ENCODE measurements at regions not wholly inside any gene's neighbourhood (a gene's known extent, or its start where the extent isn't known, plus 50 kb on each side); places are given as distances from the start of the nearest gene placed in this dataset.

DNA sequence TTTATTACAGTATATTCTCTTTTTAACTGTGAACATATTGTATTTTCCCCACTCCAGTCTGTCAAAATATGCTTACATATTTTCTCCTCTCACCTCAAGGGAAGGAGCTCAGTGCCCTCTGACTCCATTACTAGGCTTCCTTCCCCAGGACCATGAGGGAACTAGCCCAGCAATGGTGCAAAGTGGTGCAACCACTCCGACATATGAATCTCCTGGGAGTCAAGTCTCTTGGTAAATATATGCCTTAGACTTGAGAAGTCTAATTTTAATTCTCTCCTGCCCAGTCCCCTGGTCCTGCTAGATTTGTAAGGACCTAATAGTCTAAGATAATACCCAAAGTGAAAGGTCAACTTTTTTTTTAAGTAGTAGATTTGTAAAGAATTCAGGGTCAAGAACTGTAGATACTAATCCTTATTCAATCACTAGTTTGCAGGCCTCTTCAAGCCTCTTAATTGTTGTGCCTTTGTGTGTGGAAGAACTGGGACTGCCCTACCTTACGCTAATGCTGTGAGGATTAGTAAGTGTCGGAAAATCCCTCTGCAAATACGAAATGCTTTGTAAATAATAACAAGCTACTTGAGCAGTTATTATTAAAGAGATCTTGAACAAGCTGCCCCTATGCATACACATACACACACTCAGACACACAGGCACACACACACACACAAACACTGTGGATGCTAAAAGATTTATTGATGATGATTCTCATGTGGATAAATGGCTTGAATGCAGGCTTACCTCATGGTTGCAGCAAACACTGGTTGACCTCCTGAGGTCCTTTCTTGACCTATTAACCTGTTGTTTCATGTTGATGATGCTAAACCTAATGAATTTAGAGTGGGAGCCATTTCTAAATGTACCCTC is 251.2 kb upstream of the PARD3B start:
- TF ChIP-seq ZNF17 (CRISPR knock-in tag; IDR thresholded peaks at IDR 0.05): no peak
- TF ChIP-seq, protein P1, sequence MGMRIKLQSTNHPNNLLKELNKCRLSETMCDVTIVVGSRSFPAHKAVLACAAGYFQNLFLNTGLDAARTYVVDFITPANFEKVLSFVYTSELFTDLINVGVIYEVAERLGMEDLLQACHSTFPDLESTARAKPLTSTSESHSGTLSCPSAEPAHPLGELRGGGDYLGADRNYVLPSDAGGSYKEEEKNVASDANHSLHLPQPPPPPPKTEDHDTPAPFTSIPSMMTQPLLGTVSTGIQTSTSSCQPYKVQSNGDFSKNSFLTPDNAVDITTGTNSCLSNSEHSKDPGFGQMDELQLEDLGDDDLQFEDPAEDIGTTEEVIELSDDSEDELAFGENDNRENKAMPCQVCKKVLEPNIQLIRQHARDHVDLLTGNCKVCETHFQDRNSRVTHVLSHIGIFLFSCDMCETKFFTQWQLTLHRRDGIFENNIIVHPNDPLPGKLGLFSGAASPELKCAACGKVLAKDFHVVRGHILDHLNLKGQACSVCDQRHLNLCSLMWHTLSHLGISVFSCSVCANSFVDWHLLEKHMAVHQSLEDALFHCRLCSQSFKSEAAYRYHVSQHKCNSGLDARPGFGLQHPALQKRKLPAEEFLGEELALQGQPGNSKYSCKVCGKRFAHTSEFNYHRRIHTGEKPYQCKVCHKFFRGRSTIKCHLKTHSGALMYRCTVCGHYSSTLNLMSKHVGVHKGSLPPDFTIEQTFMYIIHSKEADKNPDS (CRISPR knock-in tag; IDR thresholded peaks at IDR 0.05): no peak
- TF ChIP-seq GLI4 (CRISPR knock-in tag; IDR thresholded peaks at IDR 0.05; ENCODE audit: borderline replicate concordance): no peak
- no peak for TF ChIP-seq SOX6 (IDR thresholded peaks at IDR 0.05)
- no peak for TF ChIP-seq SOX6 (CRISPR knock-in tag; IDR thresholded peaks at IDR 0.05)
- TF ChIP-seq, protein P2, sequence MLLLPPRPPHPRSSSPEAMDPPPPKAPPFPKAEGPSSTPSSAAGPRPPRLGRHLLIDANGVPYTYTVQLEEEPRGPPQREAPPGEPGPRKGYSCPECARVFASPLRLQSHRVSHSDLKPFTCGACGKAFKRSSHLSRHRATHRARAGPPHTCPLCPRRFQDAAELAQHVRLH (CRISPR knock-in tag; IDR thresholded peaks at IDR 0.05; ENCODE audit: borderline replicate concordance, low read depth): no peak
- TF ChIP-seq ZSCAN25 (CRISPR knock-in tag; IDR thresholded peaks at IDR 0.05): no peak
- TF ChIP-seq ZNF615 (CRISPR knock-in tag; IDR thresholded peaks at IDR 0.05; ENCODE audit: borderline replicate concordance): no peak
- TF ChIP-seq SP1 (IDR thresholded peaks at IDR 0.05): no peak
- TF ChIP-seq SP1 (CRISPR knock-in tag; IDR thresholded peaks at IDR 0.05): no peak
- no peak for TF ChIP-seq ZIK1 (CRISPR knock-in tag; IDR thresholded peaks at IDR 0.05; ENCODE audit: borderline replicate concordance, low read depth)
- TF ChIP-seq ZFP82 (CRISPR knock-in tag; IDR thresholded peaks at IDR 0.05; ENCODE audit: borderline replicate concordance): no peak
- no peak for TF ChIP-seq MIER2 (CRISPR knock-in tag; IDR thresholded peaks at IDR 0.05)
- TF ChIP-seq ZNF207 (IDR thresholded peaks at IDR 0.05; ENCODE audit: borderline replicate concordance): no peak
- no peak for TF ChIP-seq ZEB1 (IDR thresholded peaks at IDR 0.05; ENCODE audit: insufficient replicate concordance, low read depth)
- no peak for TF ChIP-seq SKI (IDR thresholded peaks at IDR 0.05; ENCODE audit: partially characterized antibody)
- TF ChIP-seq NCOA5 (CRISPR knock-in tag; IDR thresholded peaks at IDR 0.05): no peak
- TF ChIP-seq, protein P3, sequence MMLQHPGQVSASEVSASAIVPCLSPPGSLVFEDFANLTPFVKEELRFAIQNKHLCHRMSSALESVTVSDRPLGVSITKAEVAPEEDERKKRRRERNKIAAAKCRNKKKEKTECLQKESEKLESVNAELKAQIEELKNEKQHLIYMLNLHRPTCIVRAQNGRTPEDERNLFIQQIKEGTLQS (CRISPR knock-in tag; IDR thresholded peaks at IDR 0.05): no peak
- TF ChIP-seq NCOA1 (CRISPR knock-in tag; IDR thresholded peaks at IDR 0.05): no peak
- TF ChIP-seq, protein P4, sequence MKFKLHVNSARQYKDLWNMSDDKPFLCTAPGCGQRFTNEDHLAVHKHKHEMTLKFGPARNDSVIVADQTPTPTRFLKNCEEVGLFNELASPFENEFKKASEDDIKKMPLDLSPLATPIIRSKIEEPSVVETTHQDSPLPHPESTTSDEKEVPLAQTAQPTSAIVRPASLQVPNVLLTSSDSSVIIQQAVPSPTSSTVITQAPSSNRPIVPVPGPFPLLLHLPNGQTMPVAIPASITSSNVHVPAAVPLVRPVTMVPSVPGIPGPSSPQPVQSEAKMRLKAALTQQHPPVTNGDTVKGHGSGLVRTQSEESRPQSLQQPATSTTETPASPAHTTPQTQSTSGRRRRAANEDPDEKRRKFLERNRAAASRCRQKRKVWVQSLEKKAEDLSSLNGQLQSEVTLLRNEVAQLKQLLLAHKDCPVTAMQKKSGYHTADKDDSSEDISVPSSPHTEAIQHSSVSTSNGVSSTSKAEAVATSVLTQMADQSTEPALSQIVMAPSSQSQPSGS (CRISPR knock-in tag; IDR thresholded peaks at IDR 0.05): no peak
- no peak for TF ChIP-seq IRF2 (CRISPR knock-in tag; IDR thresholded peaks at IDR 0.05)
- TF ChIP-seq, protein P5, sequence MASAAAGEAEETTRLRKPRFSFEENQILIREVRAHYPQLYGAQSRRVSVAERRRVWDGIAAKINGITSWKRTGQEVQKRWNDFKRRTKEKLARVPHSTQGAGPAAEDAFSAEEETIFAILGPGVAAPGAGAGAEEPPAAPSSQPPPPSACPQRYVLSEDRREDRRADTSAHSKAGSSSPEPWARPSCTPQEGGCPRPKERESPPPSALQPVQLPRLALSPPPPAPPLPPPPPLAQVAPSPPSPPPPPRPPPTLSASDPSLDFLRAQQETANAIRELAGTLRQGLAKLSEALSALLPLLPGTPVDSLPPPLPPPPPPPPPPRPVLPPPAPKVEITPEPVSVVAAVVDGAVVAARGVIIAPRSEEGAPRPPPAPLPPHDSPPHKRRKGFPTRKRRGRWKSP (CRISPR knock-in tag; IDR thresholded peaks at IDR 0.05): no peak
- Histone ChIP-seq H3K4me3 (replicated peaks in 1 of 3; ENCODE audit: insufficient read depth in 1 of 3, low read depth in 2 of 3, low read length in 3 of 3) (no peak overlapping the region), H3K9ac (ENCODE audit: insufficient read depth, low read depth, low read length) (no peak overlapping the region), H3K27ac (ENCODE audit: extremely low read length, insufficient read depth, low read length) (no peak overlapping the region), H3K4me2 (ENCODE audit: low read depth, low read length) (no peak overlapping the region), H3K9me3 (ENCODE audit: low read length) (no peaks in the 10 kb centered on the region), H4K20me1 (ENCODE audit: insufficient read depth, low read length) (no peaks in the 10 kb centered on the region), H3K4me1 (ENCODE audit: insufficient read depth, low read length) (no peaks in the 10 kb centered on the region), H3K36me3 (replicated peaks in 1 of 2; ENCODE audit: control insufficient read depth in 1 of 2, insufficient read depth in 2 of 2, low read length in 2 of 2) (no peaks in the 10 kb centered on the region), H3K79me2 (ENCODE audit: insufficient read depth, low read length) (no peaks in the 10 kb centered on the region), H3K27me3 (ENCODE audit: control insufficient read depth in 1 of 2, insufficient read depth in 2 of 2, low read length in 2 of 2) (no peaks in the 10 kb centered on the region), H2AFZ (ENCODE audit: low read length) (no peak overlapping the region)
- no peak for FAIRE-seq
- no peak for ATAC-seq
- 12% methylated on average over 4 of the region's 4 CpGs for WGBS (ENCODE audit: low lambda C conversion rate)
- DNase-seq (ENCODE audit: low spot score): no peak
- POLR2A ChIA-PET: no interaction called here
- BruUV-seq (replicated peaks): no TSS peak
- in situ Hi-C loops (cut with HindIII; ENCODE audit: extremely low pct_ligation_motif_present, low pct_unique_long_range_greater_than_20kb) (no loop called here), intact Hi-C loops (cut with micrococcal nuclease; ENCODE audit: unreplicated experiment) (no loop called here)
- CTCF ChIA-PET (ENCODE audit: low intra/inter-chr PET ratio, low total read pairs): no interaction called here
